Upper lobe of right lung (tissue), 1 donor: ENCODE measurements at regions not wholly inside any gene's neighbourhood (a gene's known extent, or its start where the extent isn't known, plus 50 kb on each side); places are given as distances from the start of the nearest gene placed in this dataset.
"Not testable (repeated sequence)": the region's sequence is repeated elsewhere in the genome, so short reads cannot be mapped to it uniquely, and the experiment has no call there.

Experiments
- ATAC-seq: fragments of 200-7000 bp; cut with Tn5 transposase; one replicate; pipeline ENCODE4 v1.9.1; 2020; ENCODE audit warnings: mild to moderate bottlenecking, moderate library complexity
- DNase-seq: peaks from one replicate; pipeline ENCODE4 v3.0.0-alpha.2; 2020
- H3K27ac ChIP-seq: fragments of 200-600 bp; one replicate; pipeline ENCODE4 v1.8.0; 2022
- H3K27me3 ChIP-seq: fragments of 200-600 bp; one replicate; pipeline ENCODE4 v1.8.0; 2022; ENCODE audit warnings: mild to moderate bottlenecking
- H3K36me3 ChIP-seq: fragments of 200-600 bp; one replicate; pipeline ENCODE4 v1.8.0; 2022
- H3K4me1 ChIP-seq: fragments of 200-600 bp; one replicate; pipeline ENCODE4 v1.8.0; 2022
- H3K4me3 ChIP-seq: fragments of 200-600 bp; one replicate; pipeline ENCODE4 v1.8.0; 2022; ENCODE audit warnings: mild to moderate bottlenecking
- H3K9me3 ChIP-seq: fragments of 200-600 bp; one replicate; pipeline ENCODE4 v1.8.0; 2022
- intact Hi-C: fragments of 100-400 bp; cut with DNase I; formaldehyde crosslinking; loops from one replicate; pipeline ENCODE4 v1.11.0; 2022
- donor health status: DM: no; HTN: yes; CAD: no; lungs with severe emphysema.

GRCh38 chr21:10325546-10325945 is 195.8 kb upstream of the TPTE start:
- peak; percentile 82 for DNase-seq
- peak; percentile 84 for ATAC-seq
- intact Hi-C loops, H3K4me1 ChIP-seq, H3K4me3 ChIP-seq, H3K27ac ChIP-seq, H3K9me3 ChIP-seq, H3K36me3 ChIP-seq, H3K27me3 ChIP-seq: not testable (repeated sequence)

DNA sequence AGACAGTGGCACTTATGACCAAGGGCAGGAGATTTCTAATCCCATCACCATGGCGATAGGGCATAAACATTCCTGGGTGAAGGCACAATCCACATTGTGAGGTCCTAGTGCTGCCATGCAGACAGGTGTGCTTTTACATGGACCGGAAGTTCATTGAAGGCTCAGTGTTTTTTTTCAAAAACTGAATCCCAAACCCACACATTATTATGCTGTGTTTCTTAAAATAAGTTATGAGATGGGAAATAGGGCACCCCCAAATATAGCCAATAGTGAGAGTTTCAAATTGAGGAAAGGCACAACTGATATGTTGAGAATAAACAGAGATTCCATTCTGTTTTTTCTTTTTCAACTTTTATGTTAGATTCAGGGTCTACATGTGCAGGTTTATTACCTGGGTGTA is 195.2 kb upstream of the TPTE start:
- intact Hi-C loops, H3K36me3 ChIP-seq, H3K4me3 ChIP-seq, H3K27ac ChIP-seq, DNase-seq, H3K27me3 ChIP-seq, H3K4me1 ChIP-seq: not testable (repeated sequence)
- peaks cover 12% of the 10 kb centered on the region for H3K9me3 ChIP-seq
- ATAC-seq: peak; percentile 32

DNA sequence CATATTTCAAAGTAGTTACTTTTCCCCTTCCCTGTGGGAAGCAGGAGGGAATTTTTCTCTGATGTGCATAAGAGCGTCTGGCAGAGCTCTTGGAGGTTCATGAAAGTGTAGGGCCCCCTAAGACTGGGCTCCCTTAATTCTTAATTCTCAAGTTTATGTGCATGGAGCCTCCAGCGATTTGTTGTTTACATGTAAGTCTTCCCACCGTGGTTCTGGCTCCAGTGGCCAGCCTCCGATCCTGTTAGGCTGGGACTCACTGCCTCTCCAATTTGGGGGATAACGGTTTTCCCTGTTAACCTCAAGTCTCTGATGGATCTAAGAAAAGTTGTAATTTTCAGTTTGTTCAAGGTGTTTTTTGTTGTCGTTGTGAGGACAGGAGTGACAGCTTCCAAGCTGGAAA is 192.7 kb upstream of the TPTE start:
- H3K27ac ChIP-seq, H3K36me3 ChIP-seq, ATAC-seq, H3K4me1 ChIP-seq, H3K27me3 ChIP-seq, intact Hi-C loops, H3K4me3 ChIP-seq: not testable (repeated sequence)
- H3K9me3 ChIP-seq: peaks cover 16% of the 10 kb centered on the region
- peak; percentile 66 for DNase-seq

DNA sequence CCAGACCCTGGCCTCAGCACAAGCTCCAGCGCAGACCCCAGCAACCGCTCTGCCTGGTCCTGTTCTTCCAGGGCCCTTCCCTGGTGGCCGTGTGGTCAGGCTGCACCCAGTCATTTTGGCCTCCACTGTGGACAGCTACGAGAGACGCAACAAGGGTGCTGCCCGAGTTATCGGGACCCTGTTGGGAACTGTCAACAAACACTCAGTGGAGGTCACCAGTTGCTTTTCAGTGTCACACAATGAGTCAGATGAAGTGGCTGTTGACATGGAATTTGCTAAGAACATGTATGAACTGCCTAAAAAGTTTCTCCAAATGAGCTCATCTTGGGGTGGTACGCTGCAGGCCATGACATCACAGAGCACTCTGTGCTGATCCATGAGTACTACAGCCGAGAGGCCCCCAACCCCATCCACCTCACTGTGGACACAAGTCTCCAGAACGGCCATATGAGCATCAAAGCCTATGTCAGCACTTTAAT is 190.7 kb upstream of the TPTE start:
- peak; percentile 49 for ATAC-seq
- H3K27me3 ChIP-seq, H3K4me3 ChIP-seq, intact Hi-C loops, H3K27ac ChIP-seq, H3K4me1 ChIP-seq, H3K36me3 ChIP-seq: not testable (repeated sequence)
- H3K9me3 ChIP-seq: peaks cover 16% of the 10 kb centered on the region
- DNase-seq: peak; percentile 80

DNA sequence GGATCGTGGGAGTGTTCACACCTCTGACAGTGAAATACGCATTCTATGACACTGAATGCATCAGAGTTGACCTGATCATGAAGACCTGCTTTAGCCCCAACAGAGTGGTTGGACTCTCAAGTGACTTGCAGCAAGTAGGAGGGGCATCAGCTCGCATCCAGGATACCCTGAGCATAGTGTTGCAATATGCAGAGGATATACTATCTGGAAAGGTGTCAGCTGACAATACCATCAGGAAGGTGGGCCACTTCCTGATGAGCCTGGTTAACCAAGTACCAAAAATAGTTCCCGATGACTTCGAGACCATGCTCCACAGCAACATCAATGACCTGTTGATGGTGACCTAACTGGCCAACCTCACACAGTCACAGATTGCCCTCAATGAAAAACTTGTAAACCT is 190.2 kb upstream of the TPTE start:
- DNase-seq, intact Hi-C loops, H3K27me3 ChIP-seq, H3K4me1 ChIP-seq, H3K4me3 ChIP-seq, H3K27ac ChIP-seq, H3K36me3 ChIP-seq: not testable (repeated sequence)
- ATAC-seq: peak; percentile 36
- H3K9me3 ChIP-seq: peaks cover 16% of the 10 kb centered on the region

DNA sequence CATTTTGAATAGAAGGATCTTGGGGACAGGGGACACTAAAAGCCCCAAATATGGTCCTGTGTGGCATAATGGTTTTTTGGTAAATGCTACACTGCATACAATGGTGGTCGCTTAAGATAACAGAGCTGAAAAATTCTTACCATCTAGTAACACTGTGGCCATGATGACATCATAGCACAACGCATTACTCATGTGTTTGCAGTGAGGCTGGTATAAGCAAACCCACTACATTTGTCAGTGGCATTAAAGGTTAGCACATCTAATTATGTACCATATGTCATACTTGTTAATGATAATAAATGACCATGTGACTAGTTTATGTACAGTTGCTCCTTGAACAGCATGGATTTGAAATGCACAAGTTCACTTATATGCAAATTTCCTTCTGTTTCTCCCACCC is 188.4 kb upstream of the TPTE start:
- intact Hi-C loops, H3K27me3 ChIP-seq, H3K27ac ChIP-seq, DNase-seq, H3K36me3 ChIP-seq, H3K4me1 ChIP-seq, H3K4me3 ChIP-seq: not testable (repeated sequence)
- ATAC-seq: peak; percentile 12
- H3K9me3 ChIP-seq: peaks cover 13% of the 10 kb centered on the region

DNA sequence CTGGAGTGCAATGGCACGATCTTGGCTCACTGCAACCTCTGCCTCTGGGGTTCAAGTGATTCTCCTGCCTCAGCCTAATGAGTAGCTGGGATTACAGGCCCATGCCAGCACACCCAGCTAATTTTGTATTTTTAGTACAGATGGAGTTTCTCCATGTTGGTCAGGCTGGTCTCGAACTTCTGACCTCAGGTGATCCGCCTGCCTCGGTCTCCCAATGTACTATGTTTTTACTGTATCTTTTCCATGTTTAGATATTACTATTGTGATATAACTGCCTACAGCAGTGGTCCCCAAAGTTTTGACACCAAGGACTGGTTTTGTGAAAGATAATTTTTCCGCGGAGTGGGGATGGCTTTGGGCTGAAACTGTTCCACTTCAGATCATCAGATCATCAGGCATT is 187.0 kb upstream of the TPTE start:
- H3K4me3 ChIP-seq, DNase-seq, H3K27me3 ChIP-seq, H3K36me3 ChIP-seq, intact Hi-C loops, H3K4me1 ChIP-seq, H3K27ac ChIP-seq, ATAC-seq: not testable (repeated sequence)
- peaks cover 13% of the 10 kb centered on the region for H3K9me3 ChIP-seq

GRCh38 chr21:10342261-10342956 is 179.0 kb upstream of the TPTE start:
- H3K36me3 ChIP-seq, intact Hi-C loops, H3K27me3 ChIP-seq, H3K4me1 ChIP-seq, H3K27ac ChIP-seq, H3K4me3 ChIP-seq: not testable (repeated sequence)
- ATAC-seq: peak; percentile 37
- DNase-seq: peak; percentile 75
- H3K9me3 ChIP-seq: peaks cover 20% of the 10 kb centered on the region

- H3K27me3 ChIP-seq, H3K36me3 ChIP-seq, H3K4me1 ChIP-seq, H3K4me3 ChIP-seq, intact Hi-C loops, H3K27ac ChIP-seq: not testable (repeated sequence)
- ATAC-seq (peak; percentile 14), DNase-seq (peak; percentile 77)
- H3K9me3 ChIP-seq: peaks cover 20% of the 10 kb centered on the region
Observed at GRCh38 chr21:10343146-10343935, 178.0 kb upstream of the TPTE start.

GRCh38 chr21:10344266-10344665 is 177.1 kb upstream of the TPTE start:
- DNase-seq: peak; percentile 66
- ATAC-seq: peak; percentile 5
- H3K36me3 ChIP-seq, H3K4me3 ChIP-seq, intact Hi-C loops, H3K27ac ChIP-seq, H3K4me1 ChIP-seq, H3K27me3 ChIP-seq: not testable (repeated sequence)
- peaks cover 21% of the 10 kb centered on the region for H3K9me3 ChIP-seq

DNA sequence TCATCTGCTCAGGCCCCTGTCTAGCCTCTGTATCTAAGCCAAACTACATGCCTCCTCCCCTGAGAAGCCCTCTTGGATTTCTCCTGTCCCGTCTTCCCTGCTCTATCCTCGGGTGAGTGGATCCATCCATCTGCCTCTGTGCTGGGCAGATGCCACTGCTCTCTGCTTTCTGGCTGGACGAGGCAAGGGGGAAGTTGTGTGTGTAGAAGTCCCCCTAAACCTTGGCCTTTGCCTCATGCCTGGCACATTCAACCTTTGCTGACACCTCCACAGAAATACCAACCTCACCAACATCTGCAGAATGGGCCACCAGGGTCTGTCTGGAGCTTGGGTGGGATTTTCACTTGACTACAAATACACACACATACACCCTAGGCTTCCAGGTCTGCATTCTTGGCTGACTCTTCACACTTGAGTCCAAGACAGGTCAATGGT is 176.2 kb upstream of the TPTE start:
- H3K9me3 ChIP-seq: peaks cover 24% of the 10 kb centered on the region
- not testable (repeated sequence) for H3K36me3 ChIP-seq, H3K4me1 ChIP-seq

DNA sequence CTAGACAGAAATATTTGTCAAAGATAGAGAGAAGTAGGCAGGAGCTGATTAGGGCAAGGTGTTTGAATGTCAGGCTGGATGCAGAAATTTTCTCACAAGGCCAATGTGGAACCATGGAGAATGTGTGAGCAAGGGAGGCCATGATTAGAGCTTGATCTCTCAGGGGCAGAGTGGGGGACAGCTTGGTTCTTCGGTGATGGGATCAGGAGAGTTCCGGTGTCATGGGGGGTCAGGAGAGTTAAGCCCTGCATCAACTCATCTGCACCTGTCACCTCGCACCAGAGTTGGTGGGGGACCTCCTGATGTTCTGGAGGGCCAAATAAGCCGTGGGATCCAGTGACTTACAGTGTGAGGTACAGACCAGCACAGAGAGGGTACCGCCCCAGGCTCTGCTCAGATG is 175.1 kb upstream of the TPTE start:
- H3K4me3 ChIP-seq, H3K27ac ChIP-seq, H3K4me1 ChIP-seq, DNase-seq, intact Hi-C loops, H3K27me3 ChIP-seq, H3K36me3 ChIP-seq: not testable (repeated sequence)
- peaks cover 24% of the 10 kb centered on the region for H3K9me3 ChIP-seq
- peak; percentile 3 for ATAC-seq

More for the DNA sequence above, 176.2 kb upstream of the TPTE start:
- H3K27ac ChIP-seq, H3K4me3 ChIP-seq, intact Hi-C loops, H3K27me3 ChIP-seq: not testable (repeated sequence)
- peak; percentile 69 for DNase-seq
- peak; percentile 2 for ATAC-seq

GRCh38 chr21:10346933-10347615 is 174.3 kb upstream of the TPTE start:
- peaks cover 24% of the 10 kb centered on the region for H3K9me3 ChIP-seq
- H3K27ac ChIP-seq, H3K27me3 ChIP-seq, intact Hi-C loops, H3K36me3 ChIP-seq, H3K4me1 ChIP-seq, H3K4me3 ChIP-seq: not testable (repeated sequence)
- DNase-seq (peak; percentile 66), ATAC-seq (peak; percentile 3)

- intact Hi-C loops, H3K36me3 ChIP-seq, H3K27ac ChIP-seq, H3K27me3 ChIP-seq, H3K4me1 ChIP-seq, H3K4me3 ChIP-seq: not testable (repeated sequence)
- ATAC-seq: peak; percentile 7
- H3K9me3 ChIP-seq: peaks cover 24% of the 10 kb centered on the region
- DNase-seq: peak; percentile 77
Observed at GRCh38 chr21:10347675-10348074, 173.7 kb upstream of the TPTE start.
